ENCODE measurements at regions not wholly inside any gene's neighbourhood (a gene's known extent, or its start where the extent isn't known, plus 50 kb on each side); places are given as distances from the start of the nearest gene placed in this dataset.
"Not testable (repeated sequence)": the region's sequence is repeated elsewhere in the genome, so short reads cannot be mapped to it uniquely, and the experiment has no call there.

- no peak for DNase-seq
These were observed 69.7 kb upstream of the PMEPA1 start for GRCh38 chr20:57779401-57780003.

- no peak for DNase-seq
These were observed 68.1 kb upstream of the PMEPA1 start for GRCh38 chr20:57777911-57778310.

- DNase-seq, result no peak
These were observed 65.1 kb upstream of the PMEPA1 start for GRCh38 chr20:57774951-57775350.

- no peak for DNase-seq
These were observed 64.5 kb upstream of the PMEPA1 start for GRCh38 chr20:57774111-57774880.

- DNase-seq, result no peak
These were observed 63.4 kb upstream of the PMEPA1 start for GRCh38 chr20:57773059-57773815.

GRCh38 chr20:57772349-57772964 lies 62.6 kb upstream of the PMEPA1 start:
- peak in 1 of 2 donors; percentile 53 for DNase-seq

- no peak for DNase-seq
These were observed 61.3 kb upstream of the PMEPA1 start for GRCh38 chr20:57770852-57771720.

- DNase-seq, result not testable (repeated sequence)
These were observed 60.6 kb upstream of the PMEPA1 start for GRCh38 chr20:57770401-57770800.

GRCh38 chr20:57769756-57770155 lies 59.9 kb upstream of the PMEPA1 start:
- DNase-seq, result no peak

- no peak for DNase-seq
These were observed 58.7 kb upstream of the PMEPA1 start for GRCh38 chr20:57768519-57768918.

GRCh38 chr20:57767441-57767840 lies 57.6 kb upstream of the PMEPA1 start:
- DNase-seq, result no peak

GRCh38 chr20:57763235-57763595 lies 53.4 kb upstream of the PMEPA1 start:
- DNase-seq, result no peak

- no peak for DNase-seq
These were observed 52.9 kb upstream of the PMEPA1 start for GRCh38 chr20:57762531-57763234.

- no peak for DNase-seq
These were observed 51.6 kb upstream of the PMEPA1 start for GRCh38 chr20:57761413-57761734.

GRCh38 chr20:57760698-57761412 lies 51.0 kb upstream of the PMEPA1 start:
- DNase-seq, result no peak

- no peak for DNase-seq
These were observed 49.9 kb upstream of the PMEPA1 start for GRCh38 chr20:57759724-57760123.
